ENCODE measurements at regions not wholly inside any gene's neighbourhood (a gene's known extent, or its start where the extent isn't known, plus 50 kb on each side); places are given as distances from the start of the nearest gene placed in this dataset.

DNA sequence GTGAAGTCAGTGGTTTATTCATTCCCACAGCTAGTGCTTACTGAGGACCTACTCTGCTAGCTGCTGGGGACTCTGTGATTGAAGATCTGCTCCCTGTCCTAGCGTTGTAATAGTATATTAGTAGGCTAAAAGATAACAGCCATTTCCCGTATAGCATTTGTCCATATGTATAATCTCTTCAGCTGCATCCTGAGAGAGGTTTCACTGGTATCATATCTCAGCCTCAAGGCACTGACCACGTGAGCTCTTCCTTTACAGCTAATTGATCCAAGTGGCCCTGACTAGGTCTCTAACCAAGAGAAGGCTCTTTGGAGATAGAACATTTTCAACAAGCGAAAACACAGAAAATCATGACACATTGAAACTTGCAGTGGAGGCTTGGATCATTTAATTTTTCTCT is 110.2 kb downstream of the APIP start:
- TF ChIP-seq, protein P1, sequence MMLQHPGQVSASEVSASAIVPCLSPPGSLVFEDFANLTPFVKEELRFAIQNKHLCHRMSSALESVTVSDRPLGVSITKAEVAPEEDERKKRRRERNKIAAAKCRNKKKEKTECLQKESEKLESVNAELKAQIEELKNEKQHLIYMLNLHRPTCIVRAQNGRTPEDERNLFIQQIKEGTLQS (IDR thresholded peaks at IDR 0.05; ENCODE audit: borderline replicate concordance, extremely low read depth, low read depth, low read length), result no peak
- TF ChIP-seq NFYA (IDR thresholded peaks at IDR 0.05; ENCODE audit: borderline replicate concordance, low read depth, low read length), result no peak
- TF ChIP-seq MEF2B (IDR thresholded peaks at IDR 0.05; ENCODE audit: partially characterized antibody, poor library complexity, severe bottlenecking), result no peak
- no peak for TF ChIP-seq FOXM1 (IDR thresholded peaks at IDR 0.05; ENCODE audit: low read depth, low read length)
- TF ChIP-seq, protein P2, sequence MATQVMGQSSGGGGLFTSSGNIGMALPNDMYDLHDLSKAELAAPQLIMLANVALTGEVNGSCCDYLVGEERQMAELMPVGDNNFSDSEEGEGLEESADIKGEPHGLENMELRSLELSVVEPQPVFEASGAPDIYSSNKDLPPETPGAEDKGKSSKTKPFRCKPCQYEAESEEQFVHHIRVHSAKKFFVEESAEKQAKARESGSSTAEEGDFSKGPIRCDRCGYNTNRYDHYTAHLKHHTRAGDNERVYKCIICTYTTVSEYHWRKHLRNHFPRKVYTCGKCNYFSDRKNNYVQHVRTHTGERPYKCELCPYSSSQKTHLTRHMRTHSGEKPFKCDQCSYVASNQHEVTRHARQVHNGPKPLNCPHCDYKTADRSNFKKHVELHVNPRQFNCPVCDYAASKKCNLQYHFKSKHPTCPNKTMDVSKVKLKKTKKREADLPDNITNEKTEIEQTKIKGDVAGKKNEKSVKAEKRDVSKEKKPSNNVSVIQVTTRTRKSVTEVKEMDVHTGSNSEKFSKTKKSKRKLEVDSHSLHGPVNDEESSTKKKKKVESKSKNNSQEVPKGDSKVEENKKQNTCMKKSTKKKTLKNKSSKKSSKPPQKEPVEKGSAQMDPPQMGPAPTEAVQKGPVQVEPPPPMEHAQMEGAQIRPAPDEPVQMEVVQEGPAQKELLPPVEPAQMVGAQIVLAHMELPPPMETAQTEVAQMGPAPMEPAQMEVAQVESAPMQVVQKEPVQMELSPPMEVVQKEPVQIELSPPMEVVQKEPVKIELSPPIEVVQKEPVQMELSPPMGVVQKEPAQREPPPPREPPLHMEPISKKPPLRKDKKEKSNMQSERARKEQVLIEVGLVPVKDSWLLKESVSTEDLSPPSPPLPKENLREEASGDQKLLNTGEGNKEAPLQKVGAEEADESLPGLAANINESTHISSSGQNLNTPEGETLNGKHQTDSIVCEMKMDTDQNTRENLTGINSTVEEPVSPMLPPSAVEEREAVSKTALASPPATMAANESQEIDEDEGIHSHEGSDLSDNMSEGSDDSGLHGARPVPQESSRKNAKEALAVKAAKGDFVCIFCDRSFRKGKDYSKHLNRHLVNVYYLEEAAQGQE (IDR thresholded peaks at IDR 0.05; ENCODE audit: low read depth, low read length), result no peak
- no peak for TF ChIP-seq CEBPB (IDR thresholded peaks at IDR 0.05; ENCODE audit: borderline replicate concordance in 1 of 2, low read depth in 2 of 2, low read length in 2 of 2)
- no peak for TF ChIP-seq CREM (IDR thresholded peaks at IDR 0.05; ENCODE audit: low read depth)

Data from GM12878 (cell line).